CD14-positive monocyte (primary cell): ENCODE measurements at regions not wholly inside any gene's neighbourhood (a gene's known extent, or its start where the extent isn't known, plus 50 kb on each side); places are given as distances from the start of the nearest gene placed in this dataset.

Experiments used
- DNase-seq, 3 donors: peaks; one replicate each; pipeline ENCODE4 v3.0.0-alpha.2; 2011 to 2022
- H2AFZ ChIP-seq: 2 replicates; pipeline ENCODE4 v1.6.0; 2012; ENCODE audit warnings: mild to moderate bottlenecking, low read depth, low read length, inconsistent platforms; ENCODE audit not compliant: insufficient read depth, poor library complexity, severe bottlenecking
- H3K27ac ChIP-seq, 2 donors: 1 replicate in 1 of 2; 2 replicates in 1 of 2; pipeline ENCODE4 v1.5.1; 2012 to 2013; ENCODE audit warnings: low read length in 2 of 2, control low read depth in 1 of 2, inconsistent platforms in 1 of 2, low read depth in 1 of 2, mild to moderate bottlenecking in 1 of 2
- H3K27me3 ChIP-seq, 2 donors: one replicate each; pipeline versions ENCODE4 v1.6.0 to v1.6.1; 2011 to 2013; ENCODE audit warnings: low read length in 2 of 2; ENCODE audit not compliant: control insufficient read depth in 2 of 2, insufficient read depth in 2 of 2
- H3K36me3 ChIP-seq, 2 donors: replicated peaks in 1 of 2; 1 replicate in 1 of 2; 2 replicates in 1 of 2; pipeline versions ENCODE4 v1.5.1 to v1.6.1; 2012 to 2013; ENCODE audit warnings: low read length in 2 of 2, control low read depth in 1 of 2, inconsistent platforms in 1 of 2, mild to moderate bottlenecking in 1 of 2; ENCODE audit not compliant: insufficient read depth in 2 of 2, control insufficient read depth in 1 of 2
- H3K4me1 ChIP-seq, 2 donors: 1 replicate in 1 of 2; 2 replicates in 1 of 2; pipeline versions ENCODE4 v1.5.1 to v1.6.1; 2012 to 2013; ENCODE audit warnings: low read length in 2 of 2, control low read depth in 1 of 2, inconsistent platforms in 1 of 2, mild to moderate bottlenecking in 1 of 2, moderate library complexity in 1 of 2; ENCODE audit not compliant: insufficient read depth in 2 of 2, control insufficient read depth in 1 of 2
- H3K4me2 ChIP-seq: replicated peaks from 2 replicates; pipeline ENCODE3; 2012; ENCODE audit warnings: low read length, moderate library complexity, mild to moderate bottlenecking; ENCODE audit not compliant: poor library complexity, severe bottlenecking; ENCODE audit errors: extremely low read depth
- H3K4me3 ChIP-seq, 3 experiments: fragments of 200-600 bp in 1 of 3; sonication (generic) in 1 of 3; replicated peaks in 1 of 3; 1 replicate in 2 of 3; 2 replicates in 1 of 3; pipeline ENCODE4 v1.5.1; 2011 to 2013; ENCODE audit warnings: low read length in 3 of 3, mild to moderate bottlenecking in 3 of 3, control low read depth in 2 of 3, low read depth in 2 of 3, inconsistent platforms in 1 of 3, moderate library complexity in 1 of 3
- H3K79me2 ChIP-seq: 2 replicates; pipeline ENCODE4 v1.6.0; 2012; ENCODE audit warnings: mild to moderate bottlenecking, control low read depth, inconsistent platforms, low read length, moderate library complexity; ENCODE audit not compliant: insufficient read depth
- H3K9ac ChIP-seq: 2 replicates; pipeline ENCODE4 v1.6.0; 2017; ENCODE audit warnings: low read length, mild to moderate bottlenecking; ENCODE audit not compliant: insufficient read depth, poor library complexity, severe bottlenecking
- H3K9me3 ChIP-seq, 2 donors: replicated peaks in 1 of 2; 1 replicate in 1 of 2; 2 replicates in 1 of 2; pipeline versions ENCODE4 v1.5.1 to v1.6.1; 2012 to 2013; ENCODE audit warnings: low read length in 2 of 2, control low read depth in 1 of 2; ENCODE audit not compliant: control insufficient read depth in 1 of 2, insufficient read depth in 1 of 2
- H4K20me1 ChIP-seq: 2 replicates; pipeline ENCODE4 v1.6.0; 2012; ENCODE audit warnings: mild to moderate bottlenecking, low read length, control low read depth, moderate library complexity; ENCODE audit not compliant: insufficient read depth
- H3K27ac Mint-ChIP-seq, 7 donors: one replicate each; pipeline ENCODE4 v1.8.0; 2020; ENCODE audit warnings: mild to moderate bottlenecking in 7 of 7, mixed read lengths in 7 of 7, moderate library complexity in 6 of 7, inconsistent platforms in 2 of 7
- H3K27me3 Mint-ChIP-seq, 3 donors: one replicate each; pipeline ENCODE4 v1.8.0; 2021 to 2022; ENCODE audit warnings: low read depth in 3 of 3, mild to moderate bottlenecking in 3 of 3, mixed read lengths in 3 of 3, moderate library complexity in 3 of 3, inconsistent platforms in 1 of 3
- H3K36me3 Mint-ChIP-seq, 2 donors: one replicate each; pipeline ENCODE4 v1.8.0; 2020; ENCODE audit warnings: mixed read lengths in 2 of 2, inconsistent platforms in 1 of 2, mild to moderate bottlenecking in 1 of 2
- H3K4me1 Mint-ChIP-seq: one replicate; pipeline ENCODE4 v1.8.0; 2020; ENCODE audit warnings: mild to moderate bottlenecking, mixed read lengths
- H3K4me3 Mint-ChIP-seq, 2 donors: one replicate each; pipeline ENCODE4 v1.8.0; 2020; ENCODE audit warnings: mild to moderate bottlenecking in 2 of 2, mixed read lengths in 2 of 2, moderate library complexity in 1 of 2
- H3K9me3 Mint-ChIP-seq, 7 donors: one replicate each; pipeline ENCODE4 v1.8.0; 2020 to 2022; ENCODE audit warnings: mixed read lengths in 7 of 7, mild to moderate bottlenecking in 6 of 7, moderate library complexity in 6 of 7, inconsistent platforms in 2 of 7
- CTCF ChIP-seq: fragments of 200-600 bp; IDR thresholded peaks from one replicate; pipeline ENCODE4 v1.8.0; 2022; ENCODE audit warnings: antibody characterized with exemption, mild to moderate bottlenecking
- WGBS: methylation state at CpG from one replicate; pipeline ENCODE4 v1.1.5; 2013; ENCODE audit warnings: missing lambda C conversion rate; ENCODE audit not compliant: insufficient coverage; 5-methylcytosine and 5-hydroxymethylcytosine counted together
- intact Hi-C, 2 donors: fragments of 100-400 bp; cut with micrococcal nuclease; formaldehyde crosslinking; loops; one replicate each; pipeline versions ENCODE4 v1.15.0 to v1.15.1; 2023

GRCh38 chr16:79977940-79978836 lies 377.7 kb upstream of the MAF start:
- H3K9me3 Mint-ChIP-seq: peaks cover 0 to 2% (median 0%) of the 10 kb centered on the region in 7 donors
- TF ChIP-seq CTCF: no peak
- no peak overlapping the region for H3K4me3 ChIP-seq

GRCh38 chr16:79973320-79973719 lies 372.8 kb upstream of the MAF start:
- no peak overlapping the region for H2AFZ ChIP-seq
- H3K27me3 Mint-ChIP-seq: no peaks in the 10 kb centered on the region
- no peak overlapping the region for H3K9ac ChIP-seq
- no peaks in the 10 kb centered on the region for H3K79me2 ChIP-seq
- H3K4me3 ChIP-seq: no peak overlapping the region
- H3K4me3 Mint-ChIP-seq: no peak overlapping the region
- no peaks in the 10 kb centered on the region for H3K9me3 ChIP-seq
- no peak overlapping the region for H3K4me2 ChIP-seq
- H3K9me3 Mint-ChIP-seq: peaks cover 0 to 2% (median 0%) of the 10 kb centered on the region in 7 donors
- H3K27ac ChIP-seq: no peak overlapping the region
- H3K4me1 Mint-ChIP-seq: peaks cover 13% of the 10 kb centered on the region
- TF ChIP-seq CTCF: no peak
- peaks cover 0 to 7% of the 10 kb centered on the region in 2 donors for H3K4me1 ChIP-seq
- WGBS: no CpG with 5 or more reads among the region's 2 CpGs
- no peak for DNase-seq
- H3K36me3 ChIP-seq: no peaks in the 10 kb centered on the region
- H4K20me1 ChIP-seq: no peaks in the 10 kb centered on the region
- no peaks in the 10 kb centered on the region for H3K36me3 Mint-ChIP-seq
- intact Hi-C loops: no loop called here
- no peak overlapping the region for H3K27ac Mint-ChIP-seq
- no peaks in the 10 kb centered on the region for H3K27me3 ChIP-seq

More at GRCh38 chr16:79977940-79978836, 377.7 kb upstream of the MAF start:
- WGBS: 71% methylated on average over 1 of the region's 9 CpGs
- DNase-seq: no peak
- Histone ChIP-seq H3K4me1 (no peaks in the 10 kb centered on the region), H3K9ac (no peak overlapping the region), H4K20me1 (no peaks in the 10 kb centered on the region), H3K27ac (no peak overlapping the region), H3K79me2 (no peaks in the 10 kb centered on the region), H3K36me3 (no peaks in the 10 kb centered on the region), H2AFZ (no peak overlapping the region), H3K4me2 (no peak overlapping the region), H3K27me3 (no peaks in the 10 kb centered on the region), H3K9me3 (no peaks in the 10 kb centered on the region)
- H3K27ac Mint-ChIP-seq: peak overlapping the region in 1 of 7 donors; percentile 20
- no peak overlapping the region for H3K4me3 Mint-ChIP-seq
- H3K36me3 Mint-ChIP-seq: no peaks in the 10 kb centered on the region
- intact Hi-C loops: no loop called here
- no peaks in the 10 kb centered on the region for H3K27me3 Mint-ChIP-seq
- H3K4me1 Mint-ChIP-seq: no peaks in the 10 kb centered on the region
